D721Med (cell line): ENCODE measurements at regions not wholly inside any gene's neighbourhood (a gene's known extent, or its start where the extent isn't known, plus 50 kb on each side); places are given as distances from the start of the nearest gene placed in this dataset.

Experiments used
- DNase-seq: peaks from one replicate; pipeline ENCODE4 v3.0.0; 2011; ENCODE audit warnings: low spot score; ENCODE audit not compliant: insufficient read length
- FAIRE-seq: peaks from 2 replicates; lab custom pipeline; 2011; peaks lifted over from hg19 to GRCh38; lab: Jason Lieb, UNC
- CTCF ChIP-seq: IDR thresholded peaks from 2 replicates; pipeline ENCODE4 v1.5.1; 2012; ENCODE audit warnings: mild to moderate bottlenecking, control low read depth; ENCODE audit not compliant: insufficient read depth; ENCODE audit errors: missing control alignments

- no peak for FAIRE-seq
- TF ChIP-seq CTCF = no peak
- no peak for DNase-seq
Measured at GRCh38 chr2:125424266-125424785, 1231.6 kb upstream of the GYPC start.

- DNase-seq (no peak), FAIRE-seq (no peak)
Measured at GRCh38 chr2:125427721-125428315, 1228.1 kb upstream of the GYPC start.

GRCh38 chr2:125444106-125444505 lies 1211.9 kb upstream of the GYPC start:
- no peak for DNase-seq
- no peak for FAIRE-seq
- TF ChIP-seq CTCF = no peak

More at GRCh38 chr2:125427721-125428315, 1228.1 kb upstream of the GYPC start:
- no peak for TF ChIP-seq CTCF

- FAIRE-seq (no peak), DNase-seq (no peak)
- no peak for TF ChIP-seq CTCF
Measured at GRCh38 chr2:125445495-125445894, 1210.5 kb upstream of the GYPC start.

- DNase-seq (no peak), FAIRE-seq (no peak)
- no peak for TF ChIP-seq CTCF
Measured at GRCh38 chr2:125450092-125450491, 1205.9 kb upstream of the GYPC start.

- DNase-seq = no peak
- TF ChIP-seq CTCF = no peak
- FAIRE-seq = no peak
Measured at GRCh38 chr2:125455110-125455509, 1200.8 kb upstream of the GYPC start.

GRCh38 chr2:125456693-125457363 lies 1199.1 kb upstream of the GYPC start:
- TF ChIP-seq CTCF = no peak
- DNase-seq (no peak), FAIRE-seq (no peak)
